ENCODE measurements at regions not wholly inside any gene's neighbourhood (a gene's known extent, or its start where the extent isn't known, plus 50 kb on each side); places are given as distances from the start of the nearest gene placed in this dataset.
"Not testable (repeated sequence)": the region's sequence is repeated elsewhere in the genome, so short reads cannot be mapped to it uniquely, and the experiment has no call there.

DNA sequence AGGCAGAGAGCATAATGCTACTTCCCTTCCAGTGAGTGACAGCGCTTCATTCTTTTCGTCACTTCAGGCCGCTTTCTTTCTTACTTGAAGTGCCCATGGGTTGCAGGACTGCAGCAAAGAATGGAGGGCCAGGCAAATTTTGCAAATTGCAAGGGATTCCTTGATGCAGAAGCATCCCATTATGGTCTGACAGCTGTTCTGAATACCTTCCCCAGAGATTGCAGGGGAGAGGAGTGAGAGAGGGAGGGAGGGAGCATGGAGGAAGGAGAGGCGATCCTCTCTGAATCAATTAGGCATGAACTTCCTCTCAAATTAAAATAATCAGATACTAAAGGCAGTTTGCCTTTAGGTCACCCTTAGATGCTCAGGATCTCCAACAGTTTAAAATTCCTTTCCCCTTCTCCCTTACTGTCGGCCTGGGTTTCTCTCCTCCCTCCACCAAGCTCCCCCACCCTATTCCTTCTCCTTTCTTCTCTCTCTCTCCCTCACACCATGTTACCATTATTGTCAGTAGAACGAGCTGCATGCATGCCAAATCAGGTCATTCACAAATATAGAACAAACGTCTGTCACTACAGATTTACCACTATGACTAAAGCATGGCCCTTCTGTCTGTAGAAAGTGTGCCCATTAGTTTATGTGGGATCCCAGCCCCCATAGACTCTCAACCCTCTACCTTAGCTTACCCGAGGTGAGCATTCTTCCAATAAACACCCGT, 289.2 kb downstream of the CD83 start:
- no peaks in the 10 kb centered on the region for H3K27me3 Mint-ChIP-seq
- H3K4me1 Mint-ChIP-seq: peaks cover 2% of the 10 kb centered on the region
- TF ChIP-seq, protein P1, sequence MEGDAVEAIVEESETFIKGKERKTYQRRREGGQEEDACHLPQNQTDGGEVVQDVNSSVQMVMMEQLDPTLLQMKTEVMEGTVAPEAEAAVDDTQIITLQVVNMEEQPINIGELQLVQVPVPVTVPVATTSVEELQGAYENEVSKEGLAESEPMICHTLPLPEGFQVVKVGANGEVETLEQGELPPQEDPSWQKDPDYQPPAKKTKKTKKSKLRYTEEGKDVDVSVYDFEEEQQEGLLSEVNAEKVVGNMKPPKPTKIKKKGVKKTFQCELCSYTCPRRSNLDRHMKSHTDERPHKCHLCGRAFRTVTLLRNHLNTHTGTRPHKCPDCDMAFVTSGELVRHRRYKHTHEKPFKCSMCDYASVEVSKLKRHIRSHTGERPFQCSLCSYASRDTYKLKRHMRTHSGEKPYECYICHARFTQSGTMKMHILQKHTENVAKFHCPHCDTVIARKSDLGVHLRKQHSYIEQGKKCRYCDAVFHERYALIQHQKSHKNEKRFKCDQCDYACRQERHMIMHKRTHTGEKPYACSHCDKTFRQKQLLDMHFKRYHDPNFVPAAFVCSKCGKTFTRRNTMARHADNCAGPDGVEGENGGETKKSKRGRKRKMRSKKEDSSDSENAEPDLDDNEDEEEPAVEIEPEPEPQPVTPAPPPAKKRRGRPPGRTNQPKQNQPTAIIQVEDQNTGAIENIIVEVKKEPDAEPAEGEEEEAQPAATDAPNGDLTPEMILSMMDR (IDR thresholded peaks at IDR 0.05): no peak
- H3K36me3 Mint-ChIP-seq (ENCODE audit: low read depth): no peaks in the 10 kb centered on the region
- DNase-seq: no peak
- CTCF ChIA-PET: no interaction called here
- ATAC-seq (ENCODE audit: low read depth): no peak
- POLR2A ChIA-PET: interaction anchor here (1.1 kb wide), 1 partner anchor 83 kb away, joined by 3 read pairs; no protein-coding TSS in a partner anchor
- H3K27ac Mint-ChIP-seq: no peak overlapping the region
- peaks cover 3% of the 10 kb centered on the region for H3K9me3 Mint-ChIP-seq
- intact Hi-C loops (cut with micrococcal nuclease): no loop called here
- no peak overlapping the region for H3K4me3 Mint-ChIP-seq

DNA sequence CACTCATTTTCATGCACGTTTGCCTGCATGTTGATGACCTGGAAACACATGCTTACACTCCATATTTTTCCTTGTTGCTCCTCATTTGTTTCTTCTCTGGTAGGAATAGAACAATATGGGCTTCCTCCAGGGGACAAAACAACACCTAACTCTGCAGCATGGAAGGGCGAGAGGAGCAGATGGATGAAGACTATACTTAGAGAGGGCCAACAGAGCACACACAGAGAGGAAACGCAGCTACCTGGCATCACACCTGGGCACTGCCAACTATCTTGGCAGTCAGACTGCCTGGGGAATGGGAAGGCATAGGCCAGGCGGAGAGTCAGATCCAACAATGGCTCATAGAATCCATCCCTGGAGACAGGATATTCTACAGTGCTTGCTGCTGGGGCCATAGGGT, 290.9 kb downstream of the CD83 start:
- TF ChIP-seq, protein P1 (IDR thresholded peaks at IDR 0.05): no peak
- no peaks in the 10 kb centered on the region for H3K36me3 Mint-ChIP-seq (ENCODE audit: low read depth)
- peaks cover 2% of the 10 kb centered on the region for H3K4me1 Mint-ChIP-seq
- intact Hi-C loops (cut with micrococcal nuclease): no loop called here
- no peaks in the 10 kb centered on the region for H3K9me3 Mint-ChIP-seq
- DNase-seq: no peak
- H3K27me3 Mint-ChIP-seq: no peaks in the 10 kb centered on the region
- no peak for ATAC-seq (ENCODE audit: low read depth)
- no peak overlapping the region for H3K4me3 Mint-ChIP-seq
- POLR2A ChIA-PET: no interaction called here
- CTCF ChIA-PET: no interaction called here
- no peak overlapping the region for H3K27ac Mint-ChIP-seq

DNA sequence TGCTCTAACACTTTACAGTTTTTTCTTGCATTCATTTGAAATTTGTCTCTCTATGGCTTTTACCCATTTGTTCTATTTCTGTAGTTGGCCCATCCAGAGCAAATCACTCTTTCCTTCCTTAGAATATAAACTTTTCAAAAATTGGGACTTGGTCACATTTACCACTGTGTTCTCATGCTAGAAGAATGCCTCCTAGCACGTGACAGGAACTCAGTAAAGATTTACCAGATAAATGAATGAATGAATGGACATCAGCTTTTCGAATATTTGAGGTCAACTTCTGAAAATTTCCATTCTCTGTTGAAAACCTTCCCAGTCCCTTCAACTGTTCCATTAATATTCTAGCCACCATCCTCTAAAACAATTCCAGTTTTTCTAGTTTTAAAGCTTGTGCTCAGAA, 294.5 kb downstream of the CD83 start:
- ChIA-PET CTCF (no interaction called here), POLR2A (no interaction called here)
- Mint-ChIP-seq H3K4me3 (no peak overlapping the region), H3K9me3 (no peaks in the 10 kb centered on the region), H3K27ac (no peak overlapping the region), H3K27me3 (no peaks in the 10 kb centered on the region), H3K4me1 (no peaks in the 10 kb centered on the region), H3K36me3 (ENCODE audit: low read depth) (no peaks in the 10 kb centered on the region)
- TF ChIP-seq, protein P1 (IDR thresholded peaks at IDR 0.05): no peak
- DNase-seq (no peak), ATAC-seq (ENCODE audit: low read depth) (no peak)
- intact Hi-C loops (cut with micrococcal nuclease): no loop called here

DNA sequence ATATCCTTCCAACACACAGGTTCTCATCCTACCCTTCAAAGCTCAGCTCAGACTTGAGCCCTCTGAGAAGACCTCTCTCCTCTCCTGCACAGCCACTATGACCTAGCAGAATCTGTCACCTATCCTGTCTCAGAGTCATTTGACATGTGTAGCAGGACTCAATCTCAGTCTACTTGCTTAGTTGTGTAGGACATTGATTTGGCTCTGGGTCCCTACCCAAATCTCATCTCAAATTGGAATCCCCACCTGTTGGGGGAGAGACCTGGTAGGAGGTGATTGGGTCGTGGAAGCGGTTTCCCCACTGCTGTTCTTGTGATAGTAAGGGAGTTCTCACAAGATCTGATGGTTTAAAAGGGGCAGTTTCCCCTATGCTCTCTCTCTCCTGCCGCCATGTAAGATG, 297.9 kb downstream of the CD83 start:
- intact Hi-C loops (cut with micrococcal nuclease): no loop called here
- no peaks in the 10 kb centered on the region for H3K9me3 Mint-ChIP-seq
- H3K27ac Mint-ChIP-seq: no peak overlapping the region

DNA sequence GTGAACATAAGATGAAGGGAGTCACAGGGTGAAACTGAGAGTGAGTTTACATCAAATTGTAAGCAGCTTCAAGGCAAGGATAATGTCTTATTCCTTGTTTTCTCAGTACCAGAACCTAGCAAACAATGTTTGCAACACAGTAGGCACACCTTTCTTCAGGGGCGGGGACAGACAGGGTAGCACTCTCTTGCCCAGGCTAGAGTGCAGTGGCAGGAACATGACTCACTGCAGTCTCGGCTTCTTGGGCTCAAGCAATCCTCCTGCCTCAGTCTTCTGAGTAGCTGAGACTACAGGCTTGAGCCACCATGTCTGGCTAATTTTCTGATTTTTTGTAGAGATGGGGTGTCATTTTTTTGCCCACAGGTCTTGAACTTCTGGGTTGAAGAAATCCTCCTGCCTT, 299.8 kb downstream of the CD83 start:
- Mint-ChIP-seq H3K9me3 (peaks cover 2% of the 10 kb centered on the region), H3K4me1 (peaks cover 11% of the 10 kb centered on the region), H3K36me3 (ENCODE audit: low read depth) (no peaks in the 10 kb centered on the region), H3K27ac (no peak overlapping the region), H3K4me3 (no peak overlapping the region), H3K27me3 (no peaks in the 10 kb centered on the region)
- intact Hi-C loops (cut with micrococcal nuclease): no loop called here
- CTCF ChIA-PET: no interaction called here
- no peak for DNase-seq
- ATAC-seq (ENCODE audit: low read depth): no peak
- POLR2A ChIA-PET: no interaction called here
- TF ChIP-seq, protein P1 (IDR thresholded peaks at IDR 0.05): no peak

More for the DNA sequence above, 297.9 kb downstream of the CD83 start:
- Mint-ChIP-seq H3K36me3 (ENCODE audit: low read depth) (no peaks in the 10 kb centered on the region), H3K4me3 (no peak overlapping the region), H3K4me1 (peaks cover 4% of the 10 kb centered on the region), H3K27me3 (no peaks in the 10 kb centered on the region)
- DNase-seq (no peak), ATAC-seq (ENCODE audit: low read depth) (no peak)
- CTCF ChIA-PET: no interaction called here
- TF ChIP-seq, protein P1 (IDR thresholded peaks at IDR 0.05): no peak
- POLR2A ChIA-PET: no interaction called here

DNA sequence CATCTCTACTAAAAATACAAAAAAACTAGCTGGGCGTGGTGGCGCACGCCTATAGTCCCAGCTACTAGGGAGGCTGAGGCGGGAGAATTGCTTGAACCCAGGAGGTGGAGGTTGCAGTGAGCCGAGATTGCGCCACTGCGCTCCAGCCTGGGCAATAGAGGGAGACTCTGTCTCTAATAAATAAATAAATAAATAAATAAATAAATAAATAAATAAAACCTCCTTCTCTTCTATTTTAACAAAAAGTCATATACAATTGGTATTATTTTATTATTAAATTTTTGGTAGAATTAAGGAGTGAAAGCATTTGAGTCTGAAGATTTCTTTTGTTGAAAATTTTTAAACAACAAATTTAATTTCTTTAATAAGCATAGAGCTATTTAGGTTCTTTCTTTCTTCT, 301.7 kb downstream of the CD83 start:
- H3K36me3 Mint-ChIP-seq (ENCODE audit: low read depth); POLR2A ChIA-PET; CTCF ChIA-PET; H3K27me3 Mint-ChIP-seq; H3K4me3 Mint-ChIP-seq; H3K27ac Mint-ChIP-seq; ATAC-seq (ENCODE audit: low read depth); intact Hi-C loops (cut with micrococcal nuclease); DNase-seq; H3K9me3 Mint-ChIP-seq: not testable (repeated sequence)
- H3K4me1 Mint-ChIP-seq: peaks cover 15% of the 10 kb centered on the region

Data from activated B cell treated with CpG ODN at 0.5 μM for 24 hours (primary cell).